GM12874 (cell line): ENCODE measurements at regions not wholly inside any gene's neighbourhood (a gene's known extent, or its start where the extent isn't known, plus 50 kb on each side); places are given as distances from the start of the nearest gene placed in this dataset.

Experiments
- TF ChIP-seq, protein P1 (sequence below): IDR thresholded peaks from 2 replicates; pipeline ENCODE4 v1.5.1; 2011; ENCODE audit warnings: low read depth, mild to moderate bottlenecking, control low read depth, low read length, moderate library complexity; ENCODE audit not compliant: insufficient read depth

DNA sequence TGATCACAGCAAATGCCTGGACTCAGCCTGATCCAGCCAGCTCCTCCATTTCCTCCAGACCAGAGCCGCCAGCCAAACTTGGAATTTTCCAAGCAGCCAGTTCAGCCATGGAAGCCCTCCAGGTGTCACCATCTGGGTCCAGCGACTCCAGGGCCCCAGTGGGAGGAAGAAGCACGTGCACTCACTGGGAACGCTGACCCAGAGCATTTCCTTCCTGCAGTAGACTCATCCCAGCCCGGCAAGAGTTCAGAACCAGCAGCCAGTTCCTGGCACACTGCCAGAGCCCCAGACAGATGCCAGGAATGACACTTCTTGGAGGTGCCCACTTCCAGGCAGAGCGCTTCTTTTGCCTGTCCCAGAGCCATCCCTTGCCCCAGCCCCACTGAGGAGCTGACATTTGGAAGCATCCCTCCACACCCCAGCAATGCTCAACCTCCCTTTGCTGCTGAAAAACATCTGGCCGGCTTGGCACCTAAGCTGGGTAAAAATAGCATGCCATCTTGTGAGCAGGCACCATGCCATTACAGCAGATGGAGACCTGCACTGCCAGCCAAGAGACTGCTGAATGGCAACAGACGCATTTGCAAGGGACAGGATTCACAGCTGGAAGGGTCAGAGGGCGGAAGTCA, 460.3 kb upstream of the PROK2 start:
- TF ChIP-seq, protein P1, sequence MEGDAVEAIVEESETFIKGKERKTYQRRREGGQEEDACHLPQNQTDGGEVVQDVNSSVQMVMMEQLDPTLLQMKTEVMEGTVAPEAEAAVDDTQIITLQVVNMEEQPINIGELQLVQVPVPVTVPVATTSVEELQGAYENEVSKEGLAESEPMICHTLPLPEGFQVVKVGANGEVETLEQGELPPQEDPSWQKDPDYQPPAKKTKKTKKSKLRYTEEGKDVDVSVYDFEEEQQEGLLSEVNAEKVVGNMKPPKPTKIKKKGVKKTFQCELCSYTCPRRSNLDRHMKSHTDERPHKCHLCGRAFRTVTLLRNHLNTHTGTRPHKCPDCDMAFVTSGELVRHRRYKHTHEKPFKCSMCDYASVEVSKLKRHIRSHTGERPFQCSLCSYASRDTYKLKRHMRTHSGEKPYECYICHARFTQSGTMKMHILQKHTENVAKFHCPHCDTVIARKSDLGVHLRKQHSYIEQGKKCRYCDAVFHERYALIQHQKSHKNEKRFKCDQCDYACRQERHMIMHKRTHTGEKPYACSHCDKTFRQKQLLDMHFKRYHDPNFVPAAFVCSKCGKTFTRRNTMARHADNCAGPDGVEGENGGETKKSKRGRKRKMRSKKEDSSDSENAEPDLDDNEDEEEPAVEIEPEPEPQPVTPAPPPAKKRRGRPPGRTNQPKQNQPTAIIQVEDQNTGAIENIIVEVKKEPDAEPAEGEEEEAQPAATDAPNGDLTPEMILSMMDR, result no peak

DNA sequence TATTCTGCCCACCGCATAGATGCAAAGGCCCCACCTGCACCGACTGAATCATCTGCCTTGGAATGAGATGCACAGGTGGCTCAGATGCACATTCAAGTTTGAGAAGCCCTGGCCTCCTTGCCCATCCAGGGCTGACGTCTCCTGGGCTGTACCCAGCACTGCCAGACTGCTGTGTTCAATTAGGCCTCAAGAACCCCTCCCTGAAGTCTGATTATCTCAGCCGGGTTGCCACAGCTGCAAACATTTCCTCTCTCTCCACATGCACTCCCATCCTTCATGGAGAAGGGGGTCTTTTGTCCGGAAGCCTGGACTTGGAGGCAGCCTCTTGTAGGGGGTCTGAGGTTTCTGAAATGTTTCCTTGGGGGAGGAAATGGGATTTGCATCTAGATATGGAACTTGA, 459.4 kb upstream of the PROK2 start:
- TF ChIP-seq, protein P1, result no peak

DNA sequence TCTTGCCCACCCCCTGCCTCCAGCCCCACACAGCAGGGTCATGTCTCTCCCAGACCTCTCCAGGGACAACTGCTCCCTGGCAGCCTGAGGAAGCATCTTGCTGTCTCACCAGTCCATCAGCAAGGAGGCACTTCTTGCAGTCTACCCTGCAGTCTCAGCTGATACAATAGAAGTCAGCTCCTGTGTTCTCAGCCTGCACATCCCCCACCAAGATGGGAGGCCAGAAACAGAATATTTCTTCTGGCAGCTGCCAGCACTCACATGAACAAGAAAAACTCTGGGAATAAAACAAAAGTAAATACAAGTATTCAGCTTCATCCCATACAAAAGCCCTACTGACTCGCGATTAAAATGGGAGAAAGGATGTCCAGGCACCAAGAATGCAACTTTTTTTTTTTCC, 457.4 kb upstream of the PROK2 start:
- TF ChIP-seq, protein P1, result no peak

DNA sequence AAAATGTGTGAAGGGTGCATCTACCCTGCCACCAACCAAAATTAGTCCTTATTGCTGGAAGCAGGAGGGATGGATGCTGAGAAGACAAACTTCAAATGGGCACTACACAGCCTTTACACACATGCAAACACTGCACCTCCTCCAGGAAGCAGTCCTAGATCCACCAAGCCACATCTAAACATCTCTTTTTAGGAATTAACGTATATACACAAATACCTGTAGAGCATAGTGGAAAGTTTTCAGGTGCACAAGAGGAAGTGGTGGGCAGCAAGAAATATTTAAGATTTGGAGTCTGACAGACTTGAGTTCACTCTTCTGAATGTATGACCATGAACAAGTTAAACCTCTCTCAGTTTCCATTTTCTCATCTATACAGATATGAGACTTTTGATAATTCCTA, 456.6 kb upstream of the PROK2 start:
- TF ChIP-seq, protein P1, result no peak

DNA sequence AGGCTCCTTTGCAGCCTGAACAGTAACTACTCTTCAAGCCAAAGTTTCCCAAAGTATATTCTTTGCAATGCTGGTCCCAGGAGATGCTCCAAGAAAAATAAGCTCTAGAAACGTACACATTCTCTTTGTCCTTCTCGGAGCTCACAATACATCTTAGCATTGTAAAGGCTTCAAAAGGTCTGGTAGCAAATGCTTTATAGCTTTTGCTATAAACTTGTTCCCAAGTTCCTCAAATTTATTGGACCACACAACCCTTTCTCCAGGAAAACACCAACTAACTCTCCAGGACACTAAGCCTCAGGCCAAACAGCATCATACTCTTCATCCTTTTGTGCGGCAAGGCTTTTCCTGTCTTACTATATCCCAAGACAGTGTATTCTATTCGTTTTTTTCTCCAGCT, 455.6 kb upstream of the PROK2 start:
- TF ChIP-seq, protein P1, result no peak

DNA sequence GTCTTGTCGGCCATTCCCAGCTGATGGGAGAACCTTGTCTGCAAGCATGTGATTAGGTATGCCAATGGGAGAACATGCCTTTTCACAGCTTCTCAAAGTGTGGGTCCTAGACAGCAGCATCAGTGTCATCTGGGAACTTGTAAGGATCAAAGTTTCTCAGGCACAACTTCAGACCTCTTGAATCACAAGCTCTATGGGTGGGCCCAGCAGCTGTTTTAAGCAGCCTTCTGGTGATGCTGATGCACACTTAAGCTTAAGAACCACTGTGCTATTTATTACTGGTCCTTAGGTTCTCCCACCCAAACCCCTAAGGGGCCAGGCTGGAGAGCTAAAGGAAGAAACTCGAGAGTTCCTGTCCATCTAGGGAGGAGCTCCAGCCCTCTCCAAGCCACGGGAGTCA, 453.9 kb upstream of the PROK2 start:
- TF ChIP-seq, protein P1, result no peak

DNA sequence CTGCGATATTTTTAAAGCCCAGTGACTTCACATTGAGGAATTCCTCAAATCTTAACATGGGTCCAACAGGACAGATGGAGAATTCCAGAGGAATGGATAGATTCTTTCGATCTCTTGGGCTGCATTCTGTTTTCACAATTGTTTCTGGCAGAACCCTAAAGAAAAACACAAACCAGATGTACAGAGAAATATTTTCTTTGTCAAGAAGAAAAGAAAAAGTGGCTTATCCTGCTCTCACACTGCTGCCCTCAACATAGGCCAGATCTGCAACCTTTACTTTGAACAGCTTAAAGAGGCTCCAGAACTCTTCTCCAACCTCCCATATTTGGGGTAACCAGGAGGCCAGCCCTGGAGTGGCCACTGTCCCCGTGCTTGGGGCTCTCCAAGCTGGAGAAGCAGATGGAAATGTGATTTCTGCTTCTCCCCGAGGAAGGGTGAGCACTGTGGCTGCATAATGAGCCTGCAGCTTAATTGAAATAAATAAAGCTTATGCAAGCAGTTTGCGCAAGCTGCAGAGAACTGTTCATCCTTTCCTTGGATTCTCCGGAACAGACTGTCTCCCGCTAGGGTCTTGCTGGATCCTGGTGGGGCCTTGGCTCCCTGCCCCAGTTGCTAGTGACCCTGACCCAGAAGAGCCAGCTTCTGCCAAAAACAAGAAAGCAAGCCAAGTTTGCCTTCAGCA, 453.2 kb upstream of the PROK2 start:
- TF ChIP-seq, protein P1, result no peak
